NCI-H1930 (cell line): ENCODE measurements at regions not wholly inside any gene's neighbourhood (a gene's known extent, or its start where the extent isn't known, plus 50 kb on each side); places are given as distances from the start of the nearest gene placed in this dataset.

Experiments used
- DNase-seq, 2 experiments: peaks; one replicate each; lab custom pipeline; 2025; lab: John Stamatoyannopoulos, UW

DNA sequence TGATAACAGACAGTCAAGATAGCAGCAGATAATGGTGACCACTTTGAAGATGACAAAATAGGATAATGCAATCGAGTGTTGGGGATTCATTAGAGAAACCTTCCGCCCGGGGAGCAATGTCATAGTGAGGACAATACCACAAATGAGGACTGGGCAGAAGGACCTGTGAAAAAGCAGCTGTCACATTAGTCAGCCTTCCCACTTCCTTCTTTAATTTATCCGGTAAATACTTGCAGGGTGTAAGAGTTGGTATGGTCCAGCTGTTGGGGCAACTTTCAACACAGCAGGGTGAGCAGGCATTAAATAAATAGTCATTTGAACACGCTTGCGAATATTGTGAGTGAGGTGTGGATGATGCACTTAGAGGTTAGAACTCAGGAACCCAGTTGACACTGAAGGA, 132.5 kb upstream of the KIRREL3 start:
- no peak for DNase-seq

DNA sequence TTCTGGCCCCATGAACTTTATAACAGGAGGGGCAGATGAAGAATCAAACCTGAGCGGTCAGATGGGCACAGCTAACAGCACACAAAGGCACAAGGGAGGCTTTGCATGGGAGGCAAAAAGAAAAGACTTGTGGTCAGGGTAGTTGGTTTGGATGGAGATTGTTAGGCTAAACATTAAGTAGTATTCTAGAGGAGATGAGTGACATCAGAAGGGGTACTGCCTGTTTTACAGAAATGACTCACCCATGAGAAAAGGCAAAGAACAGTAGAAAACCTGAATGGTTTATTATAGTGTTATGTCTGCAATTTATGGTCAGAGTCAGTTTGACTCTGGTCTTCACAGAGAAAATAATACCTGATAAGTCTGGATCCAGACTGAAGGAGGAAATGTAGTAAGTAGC, 129.8 kb upstream of the KIRREL3 start:
- no peak for DNase-seq

DNA sequence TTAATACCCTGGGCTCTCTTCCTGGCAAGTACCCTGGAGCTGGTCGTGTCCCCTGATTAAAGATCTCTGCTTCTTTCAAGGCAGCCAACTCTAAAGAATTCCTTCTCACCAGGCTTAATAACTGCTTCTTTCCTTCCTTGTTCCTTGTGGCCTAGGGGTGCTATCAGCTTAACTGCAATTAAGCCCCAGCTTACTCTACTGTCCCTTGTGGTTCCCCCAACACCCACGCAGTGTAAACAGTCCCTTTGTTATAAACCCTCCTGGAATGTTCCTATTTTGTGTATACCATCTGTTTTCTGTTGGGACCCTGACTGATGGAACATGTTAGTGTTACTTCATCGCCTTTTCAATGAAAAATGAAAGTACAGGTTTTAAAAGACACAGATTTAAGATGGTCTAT, 126.4 kb upstream of the KIRREL3 start:
- no peak for DNase-seq

DNA sequence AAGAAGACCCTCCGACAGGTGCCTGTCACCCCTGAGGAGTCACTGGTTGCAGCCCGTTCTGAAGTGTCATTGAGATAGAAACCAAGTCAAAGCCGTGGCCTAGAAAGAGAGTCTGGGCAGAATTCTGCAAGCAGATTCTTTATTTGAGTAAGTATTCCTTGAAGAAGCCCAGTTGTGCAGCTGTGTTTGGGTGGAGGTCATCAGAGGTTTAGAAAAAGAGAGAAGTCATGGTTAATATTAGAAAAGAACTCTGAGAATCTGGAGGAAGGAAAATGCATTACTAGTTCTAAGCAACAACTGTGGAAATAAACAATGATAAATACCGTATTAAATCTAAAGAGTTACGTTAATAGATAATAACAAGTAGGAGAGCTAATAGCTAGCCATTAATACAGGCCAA, 118.8 kb upstream of the KIRREL3 start:
- DNase-seq: no peak

DNA sequence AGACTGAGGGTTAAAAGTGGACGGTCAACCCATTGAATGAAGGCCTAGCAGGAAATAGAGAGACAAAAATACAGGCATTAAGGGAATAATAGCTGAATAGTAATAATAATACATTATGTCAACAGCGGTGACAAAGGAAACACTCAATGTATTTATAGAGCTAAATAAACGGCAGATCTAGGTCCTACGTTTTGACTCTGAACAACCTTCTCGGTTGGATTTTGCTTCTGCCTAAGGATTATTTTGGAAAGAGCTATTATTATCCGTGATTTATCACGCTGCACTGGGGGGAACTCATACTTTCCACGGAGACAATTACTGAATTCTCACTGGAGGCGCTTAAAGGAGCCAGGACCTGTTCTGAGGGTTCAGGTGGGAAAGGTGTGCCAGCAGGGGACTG, 118.2 kb upstream of the KIRREL3 start:
- no peak for DNase-seq

DNA sequence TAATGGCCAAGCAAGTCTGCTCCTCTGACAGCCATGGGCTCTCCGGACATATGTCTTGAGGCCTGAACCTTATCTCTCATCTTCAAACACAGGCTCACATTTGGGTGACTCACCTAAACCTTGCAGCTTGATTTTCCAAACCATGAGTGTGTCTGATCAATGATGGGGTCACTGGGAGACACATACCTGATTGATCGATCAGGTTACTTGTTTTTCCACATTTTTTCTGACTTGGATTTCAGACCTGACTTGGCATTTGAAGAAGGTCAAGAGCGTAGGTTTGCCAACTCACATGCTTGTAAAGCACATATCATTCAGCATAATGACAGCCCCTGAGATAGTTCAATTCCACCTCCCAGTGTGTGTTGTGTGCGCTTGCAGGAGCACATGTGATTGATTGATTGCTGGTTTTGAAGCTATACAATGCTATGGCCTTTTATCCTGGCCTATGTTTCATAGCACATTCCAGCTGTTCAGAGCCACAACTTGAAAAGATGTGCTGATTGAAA, 116.7 kb upstream of the KIRREL3 start:
- DNase-seq: no peak

DNA sequence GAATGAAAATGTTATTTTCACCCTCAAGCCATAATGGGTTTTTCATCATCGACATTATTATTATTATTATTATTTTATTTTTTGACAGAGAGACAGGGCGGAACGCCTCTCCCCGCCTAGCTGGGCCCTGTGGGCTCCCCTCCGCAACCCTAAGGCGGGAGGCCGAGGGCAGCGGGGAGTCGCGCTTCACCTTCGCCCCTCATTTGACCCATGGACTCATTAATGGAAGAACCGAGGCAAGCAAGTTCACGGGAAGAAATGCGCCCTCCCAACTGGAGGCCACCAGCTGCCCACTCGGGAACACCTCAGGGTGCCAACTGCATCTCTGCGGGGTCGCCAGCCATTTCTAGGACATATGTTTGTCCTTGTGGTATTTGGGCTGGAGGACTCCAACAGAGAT, 115.3 kb upstream of the KIRREL3 start:
- DNase-seq: no peak

DNA sequence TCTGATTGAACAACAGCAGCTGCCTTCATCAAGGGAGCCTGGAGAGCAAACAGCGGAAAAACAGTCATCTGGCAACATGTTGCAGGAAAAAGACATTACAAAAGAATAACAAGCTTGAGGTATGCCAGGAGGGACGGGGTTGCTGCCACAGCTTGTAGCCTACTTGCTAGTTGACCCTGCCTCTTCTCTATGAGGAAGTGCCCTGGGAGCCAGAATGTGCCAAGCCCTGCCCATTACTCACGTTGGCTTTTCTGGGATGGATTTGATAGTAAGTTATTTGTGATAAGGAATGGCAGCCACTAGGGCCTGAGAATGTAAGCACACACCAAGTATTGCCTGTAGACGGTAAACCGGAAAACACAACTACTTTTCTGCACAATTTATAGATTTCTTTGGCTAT, 113.5 kb upstream of the KIRREL3 start:
- DNase-seq: no peak

DNA sequence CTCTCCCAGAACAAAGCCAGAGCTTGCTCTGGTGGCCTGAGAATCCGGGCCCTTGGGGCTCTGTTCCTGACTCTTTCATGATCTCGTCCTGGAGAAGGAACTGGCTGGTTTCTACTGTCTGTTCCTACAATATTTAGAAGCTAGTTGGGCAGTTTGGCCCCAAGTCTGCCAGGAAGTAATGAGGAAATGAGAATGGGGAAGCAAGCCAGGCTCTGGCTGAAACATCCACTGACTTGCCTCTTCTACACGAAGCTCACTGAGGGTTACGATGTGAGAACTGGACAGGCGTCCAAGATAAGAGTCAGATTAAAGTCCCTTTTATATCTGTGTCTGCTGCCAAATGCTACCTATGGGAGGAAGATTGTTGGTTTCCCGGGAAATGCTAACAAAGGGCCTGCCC, 110.0 kb upstream of the KIRREL3 start:
- no peak for DNase-seq

DNA sequence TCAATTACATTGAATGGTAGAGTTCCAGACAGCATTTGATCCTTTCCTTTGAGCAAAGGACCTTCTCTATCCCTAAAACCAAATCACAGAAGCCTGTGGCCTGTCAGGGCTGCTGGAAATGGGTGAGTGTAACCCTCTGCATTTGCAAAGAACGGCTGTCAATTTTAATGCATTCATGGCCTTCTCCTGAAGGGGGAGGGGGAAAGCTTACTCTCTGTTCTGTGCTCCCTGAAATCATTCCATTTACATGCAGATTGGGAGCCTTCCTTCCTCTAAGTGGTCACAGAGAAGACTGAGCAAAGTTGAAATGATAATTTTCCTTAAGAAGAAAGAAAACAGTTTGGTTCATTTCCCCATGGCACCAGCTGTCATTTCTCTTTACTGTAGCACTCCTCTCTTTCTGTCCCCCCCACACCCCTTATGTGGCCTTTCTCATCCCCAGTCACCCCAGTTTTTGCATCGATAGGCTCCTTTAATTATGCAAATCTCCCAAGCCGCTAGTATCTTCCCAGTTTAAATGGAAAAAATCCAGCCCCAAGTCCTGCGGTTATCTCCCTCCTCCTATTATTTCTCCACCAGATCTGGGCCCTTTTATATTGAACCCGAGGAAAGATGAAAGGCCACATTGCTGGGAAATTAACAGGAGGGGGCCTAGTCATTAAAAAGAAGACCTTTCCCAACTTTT, 109.4 kb upstream of the KIRREL3 start:
- no peak for DNase-seq

DNA sequence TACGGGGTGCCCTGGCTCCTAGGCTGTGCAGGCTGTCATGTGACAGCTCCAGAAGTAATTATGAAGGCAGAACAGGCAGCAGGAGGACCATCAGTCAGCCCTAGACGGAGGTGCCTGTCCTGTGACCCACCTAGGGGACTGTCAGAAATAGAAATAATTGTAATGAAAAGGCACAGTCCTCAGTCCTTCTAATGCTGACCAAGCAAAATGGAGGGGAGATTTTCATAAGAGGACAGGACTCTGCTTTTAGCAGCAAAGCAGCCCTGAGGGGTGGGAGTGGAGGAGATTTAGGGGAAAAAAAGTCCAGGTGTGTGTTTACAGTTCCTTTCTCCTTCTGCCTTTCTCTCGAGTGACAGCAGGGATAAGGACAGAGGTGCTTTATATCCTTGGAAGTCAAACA, 108.3 kb upstream of the KIRREL3 start:
- DNase-seq: no peak

DNA sequence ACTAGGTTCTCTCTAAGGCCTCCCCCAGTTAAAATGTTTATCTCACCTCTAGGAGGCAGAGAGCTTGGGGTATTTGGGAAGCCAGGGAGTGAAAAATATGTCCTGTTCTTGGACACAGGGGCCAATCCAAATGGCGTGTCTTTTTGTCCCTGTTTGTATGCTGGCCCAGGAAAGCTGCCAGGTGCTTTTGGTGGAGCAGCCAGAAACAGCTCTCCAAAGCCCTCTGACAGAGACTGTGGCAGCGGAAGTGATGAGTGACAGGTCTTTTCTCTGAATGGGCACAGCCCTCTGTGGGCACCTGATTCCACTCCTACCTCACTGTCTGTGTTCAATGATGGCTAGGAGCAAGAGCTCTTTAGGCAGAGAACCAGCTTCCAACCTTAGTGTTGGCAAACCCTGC, 106.4 kb upstream of the KIRREL3 start:
- no peak for DNase-seq

DNA sequence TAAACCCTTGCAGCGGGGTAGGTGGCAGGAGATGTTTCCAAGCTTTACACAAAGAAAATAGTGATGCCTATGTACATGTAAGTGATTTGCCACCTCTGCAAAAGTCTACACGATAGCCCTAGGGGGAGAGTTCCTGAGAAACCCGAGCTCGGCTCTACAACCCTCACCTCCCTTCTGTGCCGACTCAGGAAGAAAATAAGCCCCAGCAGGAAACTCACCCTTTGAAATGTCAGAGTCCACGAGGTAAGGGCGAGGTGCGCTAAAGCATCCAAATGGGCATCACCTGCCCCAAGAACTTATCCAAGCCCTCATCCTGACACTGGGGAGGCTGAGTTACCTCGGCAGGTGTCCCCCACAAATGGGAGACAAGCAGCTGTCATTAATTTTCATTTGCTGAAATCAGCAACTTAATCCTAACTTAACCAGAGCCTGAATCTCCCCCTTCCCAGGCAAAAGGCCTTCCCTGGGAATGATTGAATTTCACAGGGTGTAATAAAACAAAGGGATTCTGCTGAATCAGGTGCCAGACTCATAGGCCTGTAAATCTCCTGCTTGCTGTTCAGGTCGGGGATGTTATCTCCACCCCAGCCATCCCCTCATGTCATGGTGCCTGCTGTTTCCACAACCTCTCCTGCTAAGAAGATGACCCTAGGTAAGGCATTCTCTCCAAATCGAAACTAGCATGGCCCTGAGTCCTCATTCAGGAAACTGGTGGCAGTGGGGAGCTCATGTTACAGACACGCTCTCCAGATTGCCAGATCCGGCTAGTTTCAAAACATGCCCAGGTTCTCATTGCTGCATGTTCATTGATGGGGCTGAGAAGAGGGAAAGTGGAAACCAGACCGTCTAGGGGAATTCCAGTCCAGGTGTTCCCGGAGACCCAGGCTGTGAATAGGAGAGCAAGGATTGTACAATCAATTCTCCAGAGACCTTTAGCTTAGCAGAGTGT, 105.3 kb upstream of the KIRREL3 start:
- peak; percentile 44 to 67 for DNase-seq

DNA sequence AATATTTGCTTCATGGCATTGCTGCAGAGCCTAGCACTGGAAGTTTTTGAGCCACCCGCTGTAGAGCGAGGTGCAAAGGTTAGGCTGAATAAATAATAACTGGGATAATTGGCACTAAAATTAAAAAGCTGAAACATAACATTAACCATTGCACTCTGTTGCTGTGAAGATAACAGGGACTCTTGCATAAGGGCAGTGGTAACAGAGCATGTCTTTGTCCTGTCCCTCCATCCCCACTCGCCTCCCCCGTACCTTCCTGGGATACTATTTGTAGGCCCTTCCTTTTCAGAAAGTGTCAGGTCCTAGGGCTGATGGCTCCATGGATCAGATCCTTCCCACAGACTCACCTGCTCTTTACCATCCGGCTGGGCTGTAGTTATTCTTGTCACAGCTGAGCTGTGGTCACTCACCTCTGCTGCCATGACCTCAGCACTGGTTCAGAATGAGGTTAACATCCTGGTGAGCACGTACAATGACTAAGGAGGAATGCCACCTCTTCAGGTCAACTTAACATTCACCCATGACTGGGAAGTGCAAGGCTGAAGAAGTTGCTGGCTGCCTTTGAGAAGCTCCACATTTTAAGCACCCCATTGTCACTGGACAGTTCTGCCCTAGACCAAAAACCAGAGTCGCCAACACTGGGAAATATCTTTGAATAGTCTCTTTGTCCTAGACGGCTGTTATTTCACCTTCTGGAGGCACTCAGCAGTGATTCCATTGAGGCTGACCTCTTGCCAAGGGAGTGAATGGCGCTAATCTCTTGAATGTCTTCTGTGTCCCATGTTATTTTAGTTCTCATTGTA, 103.2 kb upstream of the KIRREL3 start:
- no peak for DNase-seq

DNA sequence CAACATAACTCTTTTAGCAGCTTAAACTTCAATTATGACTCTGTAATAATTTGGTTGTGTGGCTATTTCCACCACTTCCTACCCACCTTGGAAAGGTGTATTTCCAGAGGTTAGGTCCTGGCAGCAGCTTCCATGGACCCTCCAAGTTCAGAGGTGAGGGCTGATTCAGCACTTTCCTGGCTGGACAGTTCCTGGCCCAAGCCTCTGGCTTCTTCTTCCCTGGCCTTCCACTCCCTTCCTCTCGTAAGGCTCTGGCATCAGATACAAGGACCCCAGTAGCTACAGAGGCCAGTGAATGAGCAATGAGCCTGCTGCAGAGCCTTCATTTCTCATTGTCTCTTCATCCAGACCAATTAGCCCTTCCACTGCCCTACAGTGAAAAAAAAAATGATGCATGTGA, 98.1 kb upstream of the KIRREL3 start:
- DNase-seq: no peak

DNA sequence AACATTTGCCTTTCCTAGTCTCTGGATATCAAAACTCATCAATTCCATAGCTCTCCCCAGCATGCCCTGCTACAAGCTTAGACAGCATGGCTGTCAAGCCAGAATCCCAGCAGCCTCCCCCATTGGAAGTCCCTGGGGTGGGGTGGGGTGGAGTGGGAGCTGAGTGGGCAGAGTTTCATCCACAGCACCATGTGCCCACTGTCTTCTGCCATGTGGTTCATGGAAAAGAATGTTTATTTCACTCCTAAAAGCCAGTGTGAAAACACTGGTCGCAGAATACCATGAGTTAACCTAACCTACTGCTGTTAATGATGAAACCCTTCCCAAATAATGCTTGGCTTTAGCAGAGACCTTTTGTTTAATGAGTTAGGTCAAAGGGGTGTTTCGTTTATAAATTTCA, 80.2 kb upstream of the KIRREL3 start:
- DNase-seq: no peak

DNA sequence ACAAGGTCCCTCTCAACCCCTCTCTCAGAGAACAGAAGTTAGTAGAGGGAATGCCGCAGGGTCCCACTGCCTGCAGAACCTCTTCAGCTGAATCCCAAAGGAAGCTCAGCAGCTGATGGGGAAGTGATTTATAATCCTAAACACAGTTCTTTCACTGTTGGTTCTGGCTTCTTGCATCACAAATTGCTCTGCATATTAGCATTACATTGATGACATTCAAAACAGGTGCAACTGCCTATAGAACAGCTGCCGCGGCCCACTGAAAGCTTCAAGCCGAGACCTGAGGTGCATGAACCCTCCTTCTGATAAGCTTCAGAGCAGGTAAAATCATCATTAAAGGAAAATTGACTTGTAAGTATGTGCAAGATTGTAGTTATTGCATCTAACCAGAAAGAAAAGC, 75.2 kb upstream of the KIRREL3 start:
- DNase-seq: peak in 1 of 2 experiments; percentile 12

DNA sequence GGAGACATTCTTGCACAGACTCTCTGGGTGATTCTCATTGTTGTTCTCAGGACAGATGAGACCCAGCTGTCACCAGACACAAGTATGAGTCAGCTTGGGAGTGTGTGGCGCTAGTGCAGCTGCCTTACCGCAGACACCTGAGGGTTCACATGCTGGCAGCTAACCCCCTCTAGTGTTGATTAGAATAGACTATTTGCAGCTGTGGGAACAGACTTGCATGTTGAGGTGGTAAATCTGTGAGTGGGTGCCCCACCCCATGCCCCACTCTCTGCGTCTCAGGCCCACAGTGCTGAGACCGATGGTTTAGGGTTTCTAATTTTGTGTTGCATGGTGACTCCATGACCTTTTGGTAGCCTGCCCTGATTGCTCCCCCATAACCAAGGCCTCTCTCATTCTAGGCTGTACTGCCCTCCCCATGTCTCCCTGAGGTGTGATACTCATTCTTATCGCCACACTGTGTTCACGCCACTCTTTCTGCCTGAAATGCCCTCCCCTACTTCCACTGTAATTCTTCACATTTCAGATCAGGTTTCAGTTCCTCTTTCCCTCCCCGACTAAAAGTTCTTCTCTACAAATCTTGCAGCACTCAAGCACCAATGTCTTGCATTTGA, 73.7 kb upstream of the KIRREL3 start:
- DNase-seq: peak in 1 of 2 experiments; percentile 31

DNA sequence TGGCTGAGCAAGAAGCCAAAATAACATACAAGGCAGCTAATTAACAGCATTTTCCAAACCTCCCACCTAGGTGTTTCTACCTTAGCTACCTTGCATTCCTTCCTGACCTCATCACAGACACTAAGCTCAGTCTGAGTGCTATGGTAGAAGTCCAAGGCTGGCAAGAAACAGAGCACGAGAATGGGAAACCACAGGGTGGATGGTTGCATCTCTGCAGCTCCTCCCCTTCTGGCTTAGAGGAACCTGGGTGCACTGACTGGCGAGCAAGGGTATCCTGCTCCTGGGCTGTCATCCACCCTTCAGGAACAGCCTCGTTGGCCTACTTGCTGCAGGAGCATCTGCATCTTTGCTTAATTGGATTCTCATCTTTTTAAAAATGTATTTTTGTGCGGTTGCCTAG, 73.1 kb upstream of the KIRREL3 start:
- no peak for DNase-seq

DNA sequence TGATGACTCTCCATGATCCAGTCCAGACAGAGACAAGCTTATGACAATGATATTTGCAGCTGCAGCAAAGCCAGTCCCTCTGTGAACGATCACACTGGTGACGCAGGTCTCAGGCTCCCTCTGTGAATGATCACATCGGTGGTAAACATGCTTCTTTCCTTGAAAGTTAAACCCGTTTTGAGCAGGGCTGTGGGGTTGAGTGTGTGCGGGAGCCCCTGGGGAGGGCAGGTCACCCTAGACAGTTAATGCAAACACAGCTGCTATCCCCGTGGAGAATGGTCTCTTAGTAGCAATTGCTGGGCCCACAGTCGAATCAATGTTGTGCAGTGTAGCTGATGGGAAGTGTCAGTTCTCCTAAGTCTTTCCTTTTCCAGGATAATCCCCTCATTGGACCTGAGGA, 71.0 kb upstream of the KIRREL3 start:
- peak in 1 of 2 experiments; percentile 20 for DNase-seq

DNA sequence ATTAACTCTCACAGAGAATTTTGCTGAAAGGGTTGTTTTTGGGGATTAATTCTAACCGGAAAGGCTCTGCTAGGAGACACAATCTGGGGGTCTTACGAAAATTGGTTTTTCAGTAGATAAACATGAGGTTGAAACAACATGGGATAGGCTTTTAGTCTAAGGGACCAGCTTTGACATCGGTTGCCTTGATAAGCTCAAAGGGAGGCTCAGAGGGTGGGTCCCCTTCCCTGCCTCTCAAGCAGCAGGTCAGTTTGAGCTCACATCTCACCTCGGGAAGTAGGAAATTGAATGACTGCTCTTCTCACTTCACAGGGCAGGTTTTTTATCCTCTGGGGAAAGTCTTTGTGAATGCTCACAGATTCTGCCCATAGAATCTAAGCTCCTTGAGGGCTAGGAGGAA, 70.2 kb upstream of the KIRREL3 start:
- no peak for DNase-seq
